T-helper 1 cell (primary cell): ENCODE measurements at regions not wholly inside any gene's neighbourhood (a gene's known extent, or its start where the extent isn't known, plus 50 kb on each side); places are given as distances from the start of the nearest gene placed in this dataset.
"Not testable (repeated sequence)": the region's sequence is repeated elsewhere in the genome, so short reads cannot be mapped to it uniquely, and the experiment has no call there.

ENCODE experiments used
- DNase-seq, 5 donors: peaks; one replicate each; pipeline ENCODE4 v3.0.0-alpha.2; 2012 to 2020

GRCh38 chr11:105429096-105429910 lies 180.6 kb upstream of the GRIA4 start:
- no peak for DNase-seq

GRCh38 chr11:105407101-105407500 lies 202.8 kb upstream of the GRIA4 start:
- no peak for DNase-seq

GRCh38 chr11:105401269-105401809 lies 208.5 kb upstream of the GRIA4 start:
- DNase-seq = no peak

GRCh38 chr11:105399511-105399910 lies 210.4 kb upstream of the GRIA4 start:
- DNase-seq = no peak

- no peak for DNase-seq
Measured at GRCh38 chr11:105398636-105399035, 211.2 kb upstream of the GRIA4 start.

- no peak for DNase-seq
Measured at GRCh38 chr11:105393326-105393725, 216.5 kb upstream of the GRIA4 start.

GRCh38 chr11:105392556-105392955 lies 217.3 kb upstream of the GRIA4 start:
- no peak for DNase-seq

GRCh38 chr11:105389952-105390351 lies 219.9 kb upstream of the GRIA4 start:
- DNase-seq = no peak

GRCh38 chr11:105388006-105388405 lies 221.9 kb upstream of the GRIA4 start:
- no peak for DNase-seq

- DNase-seq = no peak
Measured at GRCh38 chr11:105381941-105382340, 227.9 kb upstream of the GRIA4 start.

- no peak for DNase-seq
Measured at GRCh38 chr11:105377870-105378269, 232.0 kb upstream of the GRIA4 start.

GRCh38 chr11:105372206-105372605 lies 232.6 kb upstream of the CARD18 start:
- no peak for DNase-seq

GRCh38 chr11:105371311-105371710 lies 231.7 kb upstream of the CARD18 start:
- DNase-seq = no peak

- DNase-seq = no peak
Measured at GRCh38 chr11:105368711-105369110, 229.1 kb upstream of the CARD18 start.

GRCh38 chr11:105367129-105367528 lies 227.6 kb upstream of the CARD18 start:
- DNase-seq = no peak

- no peak for DNase-seq
Measured at GRCh38 chr11:105361651-105362050, 222.1 kb upstream of the CARD18 start.

- no peak for DNase-seq
Measured at GRCh38 chr11:105357764-105358163, 218.2 kb upstream of the CARD18 start.

GRCh38 chr11:105357146-105357545 lies 217.6 kb upstream of the CARD18 start:
- no peak for DNase-seq

GRCh38 chr11:105349867-105350266 lies 210.3 kb upstream of the CARD18 start:
- not testable (repeated sequence) for DNase-seq

GRCh38 chr11:105344938-105345337 lies 205.4 kb upstream of the CARD18 start:
- DNase-seq = no peak

- DNase-seq = no peak
Measured at GRCh38 chr11:105334025-105334714, 194.6 kb upstream of the CARD18 start.

GRCh38 chr11:105333153-105333552 lies 193.6 kb upstream of the CARD18 start:
- no peak for DNase-seq

GRCh38 chr11:105332171-105332570 lies 192.6 kb upstream of the CARD18 start:
- DNase-seq = no peak

GRCh38 chr11:105328061-105328460 lies 188.5 kb upstream of the CARD18 start:
- DNase-seq = no peak
